GM20000 (cell line): ENCODE measurements at regions not wholly inside any gene's neighbourhood (a gene's known extent, or its start where the extent isn't known, plus 50 kb on each side); places are given as distances from the start of the nearest gene placed in this dataset.

Experiments
- DNase-seq: peaks from one replicate; pipeline ENCODE4 v3.0.0; 2012; ENCODE audit warnings: low spot score
- CTCF ChIP-seq: IDR thresholded peaks from 2 replicates; pipeline ENCODE4 v1.5.1; 2012; ENCODE audit warnings: mild to moderate bottlenecking, control low read depth; ENCODE audit errors: extremely low read depth, missing control alignments

- no peak for DNase-seq
- TF ChIP-seq CTCF = no peak
Observed at GRCh38 chr4:116906758-116907157, 178.6 kb downstream of the TRAM1L1 start.

GRCh38 chr4:116899561-116899960, 185.8 kb downstream of the TRAM1L1 start:
- DNase-seq = no peak
- TF ChIP-seq CTCF = no peak

GRCh38 chr4:116885579-116885978, 199.8 kb downstream of the TRAM1L1 start:
- no peak for DNase-seq

GRCh38 chr4:116882503-116882902, 202.9 kb downstream of the TRAM1L1 start:
- DNase-seq = no peak
- TF ChIP-seq CTCF = no peak

More at GRCh38 chr4:116885579-116885978, 199.8 kb downstream of the TRAM1L1 start:
- no peak for TF ChIP-seq CTCF

- TF ChIP-seq CTCF = no peak
- DNase-seq = no peak
Observed at GRCh38 chr4:116881077-116881476, 204.3 kb downstream of the TRAM1L1 start.

GRCh38 chr4:116880625-116881024, 204.8 kb downstream of the TRAM1L1 start:
- no peak for DNase-seq
- no peak for TF ChIP-seq CTCF

GRCh38 chr4:116878280-116878679, 207.1 kb downstream of the TRAM1L1 start:
- no peak for TF ChIP-seq CTCF
- DNase-seq = no peak
